PC-9 (cell line): ENCODE measurements at regions not wholly inside any gene's neighbourhood (a gene's known extent, or its start where the extent isn't known, plus 50 kb on each side); places are given as distances from the start of the nearest gene placed in this dataset.

ENCODE experiments used
- BruUV-seq: library from RNA; stranded (reverse); fragments of 400-500 nt; replicated peaks from 2 replicates; lab custom pipeline; 2021; lab: Mats Ljungman, UMichigan
- CTCF ChIA-PET: fragments of 300-600 bp; sonication (Branson Sonifier 250); formaldehyde crosslinking; loops from one replicate; lab custom pipeline; 2022; ENCODE audit warnings: antibody characterized with exemption; lab: Charles Lee
- POLR2A ChIA-PET: fragments of 300-600 bp; sonication (Branson Sonifier 250); formaldehyde crosslinking; loops from one replicate; lab custom pipeline; 2022; ENCODE audit warnings: antibody characterized with exemption; ENCODE audit not compliant: unreplicated experiment; lab: Charles Lee
- DNase-seq, 2 experiments: peaks; one replicate each; pipeline versions ENCODE4 v3.0.0 to v3.0.0-alpha.2; 2015 to 2022; ENCODE audit warnings: mixed read lengths in 1 of 2
- H2AFZ ChIP-seq: fragments of 200-600 bp; sonication (generic); 2 replicates; pipeline ENCODE4 v1.8.1; 2017; ENCODE audit warnings: antibody characterized with exemption
- H3F3A ChIP-seq: fragments of 200-600 bp; sonication (generic); 2 replicates; pipeline ENCODE4 v1.8.1; 2017; ENCODE audit warnings: antibody characterized with exemption, mild to moderate bottlenecking, low read depth; ENCODE audit not compliant: insufficient read depth
- H3K27ac ChIP-seq: fragments of 200-600 bp; sonication (generic); 2 replicates; pipeline ENCODE4 v1.6.1; 2016; ENCODE audit warnings: mixed run types
- H3K27me3 ChIP-seq: fragments of 200-600 bp; sonication (generic); 2 replicates; pipeline ENCODE4 v1.6.1; 2016; ENCODE audit warnings: low read depth, mixed run types; ENCODE audit not compliant: insufficient read depth
- H3K36me3 ChIP-seq: fragments of 200-600 bp; sonication (generic); 2 replicates; pipeline ENCODE4 v1.6.1; 2016; ENCODE audit warnings: low read depth, mixed run types
- H3K4me1 ChIP-seq: fragments of 200-600 bp; sonication (generic); replicated peaks from 2 replicates; pipeline ENCODE4 v1.6.1; 2016; ENCODE audit warnings: mixed run types; ENCODE audit not compliant: insufficient read depth
- H3K4me2 ChIP-seq: fragments of 200-600 bp; sonication (generic); 2 replicates; pipeline ENCODE4 v1.6.1; 2017; ENCODE audit warnings: mixed run types
- H3K4me3 ChIP-seq: fragments of 200-600 bp; sonication (generic); 2 replicates; pipeline ENCODE4 v1.6.1; 2016; ENCODE audit warnings: mixed run types
- H3K79me2 ChIP-seq: fragments of 200-600 bp; sonication (generic); 2 replicates; pipeline ENCODE4 v1.6.1; 2017; ENCODE audit warnings: low read depth, mixed run types
- H3K9me2 ChIP-seq: fragments of 200-600 bp; sonication (generic); 2 replicates; pipeline ENCODE4 v1.8.1; 2017; ENCODE audit warnings: mild to moderate bottlenecking; ENCODE audit not compliant: insufficient read depth
- H3K9me3 ChIP-seq: fragments of 200-600 bp; sonication (generic); 2 replicates; pipeline ENCODE4 v1.8.1; 2016; ENCODE audit warnings: low read depth; ENCODE audit not compliant: insufficient read depth
- H4K20me1 ChIP-seq: fragments of 200-600 bp; sonication (generic); 2 replicates; pipeline ENCODE4 v1.8.1; 2017; ENCODE audit not compliant: insufficient read depth
- EZH2 ChIP-seq: fragments of 200-600 bp; sonication (generic); IDR thresholded peaks from 2 replicates; pipeline ENCODE4 v1.8.0; 2017; ENCODE audit warnings: antibody characterized with exemption, low read depth
- intact Hi-C: fragments of 100-400 bp; cut with micrococcal nuclease; formaldehyde crosslinking; loops from one replicate; pipeline ENCODE4 v1.10.0; 2022; ENCODE audit not compliant: unreplicated experiment
- TF ChIP-seq, protein P1 (sequence below): fragments of 200-600 bp; sonication (generic); conservative IDR thresholded peaks from 2 replicates; pipeline ENCODE4 v1.6.1; 2017; ENCODE audit warnings: mixed run types, antibody characterized with exemption, mild to moderate bottlenecking, moderate library complexity

DNA sequence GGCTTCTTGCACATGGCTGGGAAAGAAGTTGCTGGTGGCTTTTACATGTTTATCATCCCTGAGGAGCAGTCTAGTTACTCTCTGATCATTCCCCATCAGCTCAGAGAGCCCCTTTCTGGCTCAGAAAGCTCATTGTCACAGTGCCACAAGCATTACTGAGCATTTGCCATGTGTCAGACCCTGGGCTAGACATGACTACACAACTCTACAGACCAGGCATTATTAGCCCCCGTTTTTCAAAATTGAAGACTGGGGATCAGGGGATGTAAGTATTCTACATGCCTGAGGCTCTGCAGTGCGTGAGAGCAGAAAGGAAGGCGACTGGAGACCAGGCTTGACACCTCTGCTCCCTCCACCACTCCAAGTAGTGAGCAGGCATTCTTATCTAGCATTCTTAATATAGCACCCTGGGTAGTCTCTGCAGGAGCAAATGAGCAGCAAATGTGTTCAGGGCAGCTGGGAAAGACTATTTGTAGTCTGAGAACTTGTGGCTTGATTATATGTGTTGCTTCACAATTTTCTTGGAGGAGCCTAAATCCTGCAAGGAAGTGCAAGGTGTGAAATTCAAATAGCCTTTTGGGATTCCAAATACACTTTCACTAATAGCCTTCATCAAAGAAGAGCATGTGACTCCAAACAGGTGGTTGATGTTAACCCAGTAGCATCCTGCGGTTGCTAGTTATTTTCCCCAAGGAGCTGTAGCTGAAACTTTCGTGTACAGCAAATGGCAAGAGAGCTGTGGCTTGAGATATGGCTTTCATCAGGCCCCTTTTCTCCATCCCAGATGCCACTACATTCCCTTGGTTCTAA, 143.2 kb downstream of the DDX1 start:
- Histone ChIP-seq H3K79me2 (no peaks in the 10 kb centered on the region), H3K36me3 (no peaks in the 10 kb centered on the region), H2AFZ (no peak overlapping the region), H3K4me1 (peaks cover 4% of the 10 kb centered on the region; the same call in 1 of the 2 replicates), H3K9me3 (no peaks in the 10 kb centered on the region), H3K4me2 (no peak overlapping the region), H3K27ac (no peak overlapping the region), H3K4me3 (no peak overlapping the region), H3F3A (no peaks in the 10 kb centered on the region), H4K20me1 (peaks cover 4% of the 10 kb centered on the region; the same call in 1 of the 2 replicates), H3K9me2 (no peaks in the 10 kb centered on the region), H3K27me3 (peaks cover 92% of the 10 kb centered on the region)
- POLR2A ChIA-PET: no interaction called here
- no TSS peak for BruUV-seq
- CTCF ChIA-PET: no interaction called here
- DNase-seq: peak in 1 of 2 experiments; percentile 25
- TF ChIP-seq, protein P1, sequence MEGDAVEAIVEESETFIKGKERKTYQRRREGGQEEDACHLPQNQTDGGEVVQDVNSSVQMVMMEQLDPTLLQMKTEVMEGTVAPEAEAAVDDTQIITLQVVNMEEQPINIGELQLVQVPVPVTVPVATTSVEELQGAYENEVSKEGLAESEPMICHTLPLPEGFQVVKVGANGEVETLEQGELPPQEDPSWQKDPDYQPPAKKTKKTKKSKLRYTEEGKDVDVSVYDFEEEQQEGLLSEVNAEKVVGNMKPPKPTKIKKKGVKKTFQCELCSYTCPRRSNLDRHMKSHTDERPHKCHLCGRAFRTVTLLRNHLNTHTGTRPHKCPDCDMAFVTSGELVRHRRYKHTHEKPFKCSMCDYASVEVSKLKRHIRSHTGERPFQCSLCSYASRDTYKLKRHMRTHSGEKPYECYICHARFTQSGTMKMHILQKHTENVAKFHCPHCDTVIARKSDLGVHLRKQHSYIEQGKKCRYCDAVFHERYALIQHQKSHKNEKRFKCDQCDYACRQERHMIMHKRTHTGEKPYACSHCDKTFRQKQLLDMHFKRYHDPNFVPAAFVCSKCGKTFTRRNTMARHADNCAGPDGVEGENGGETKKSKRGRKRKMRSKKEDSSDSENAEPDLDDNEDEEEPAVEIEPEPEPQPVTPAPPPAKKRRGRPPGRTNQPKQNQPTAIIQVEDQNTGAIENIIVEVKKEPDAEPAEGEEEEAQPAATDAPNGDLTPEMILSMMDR: no peak
- TF ChIP-seq EZH2: no peak
- intact Hi-C loops: no loop called here

DNA sequence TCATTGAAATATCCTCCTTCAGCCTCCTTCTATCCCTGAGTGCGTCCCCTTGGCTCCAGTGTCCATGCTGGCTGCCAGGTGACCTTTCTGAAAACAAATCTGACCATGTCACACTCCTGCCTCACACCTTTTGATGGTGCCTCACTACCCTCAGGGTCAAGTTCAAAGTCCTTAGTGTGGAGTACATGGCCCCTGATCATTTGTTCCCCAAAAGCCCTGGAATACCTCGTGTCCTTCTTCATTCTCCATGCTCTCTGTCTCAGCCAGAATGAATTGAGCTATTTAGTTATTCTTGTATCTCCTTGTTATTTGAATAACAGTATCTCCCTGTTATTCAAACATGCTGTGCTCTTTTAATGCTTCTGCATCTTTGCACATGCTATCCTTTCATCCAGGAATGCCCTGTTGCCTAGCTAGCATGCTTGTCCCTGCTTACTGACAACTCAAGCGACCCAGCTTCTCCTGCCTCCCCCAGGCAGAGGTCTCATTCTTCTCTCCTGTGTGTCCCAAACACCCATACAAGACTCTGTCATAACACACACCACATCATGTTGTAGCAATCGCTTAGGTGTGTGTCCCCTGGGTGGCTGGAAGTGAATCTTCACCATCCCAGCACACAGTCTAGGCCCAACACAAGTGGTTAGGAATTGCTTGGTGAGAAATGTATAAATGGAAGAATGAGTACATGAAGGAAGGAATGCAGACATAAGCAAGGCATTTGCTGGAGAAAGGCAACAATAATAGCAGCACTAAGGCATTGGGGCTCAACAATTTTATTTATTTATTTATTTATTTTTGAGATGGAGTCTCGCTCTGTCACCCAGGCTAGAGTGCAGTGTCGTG, 144.0 kb downstream of the DDX1 start:
- no peaks in the 10 kb centered on the region for H3K79me2 ChIP-seq
- intact Hi-C loops: no loop called here
- H2AFZ ChIP-seq: no peak overlapping the region
- peaks cover 4% of the 10 kb centered on the region; the same call in 1 of the 2 replicates for H4K20me1 ChIP-seq
- H3F3A ChIP-seq: no peaks in the 10 kb centered on the region
- TF ChIP-seq, protein P1: no peak
- TF ChIP-seq EZH2: no peak
- DNase-seq: no peak
- H3K27me3 ChIP-seq: peaks cover 95% of the 10 kb centered on the region
- no peak overlapping the region for H3K4me2 ChIP-seq
- H3K4me3 ChIP-seq: no peak overlapping the region
- H3K4me1 ChIP-seq: peaks cover 2% of the 10 kb centered on the region; the same call in 1 of the 2 replicates
- POLR2A ChIA-PET: no interaction called here
- H3K9me2 ChIP-seq: no peaks in the 10 kb centered on the region
- no peak overlapping the region for H3K27ac ChIP-seq
- H3K9me3 ChIP-seq: no peaks in the 10 kb centered on the region
- no TSS peak for BruUV-seq
- CTCF ChIA-PET: no interaction called here
- no peaks in the 10 kb centered on the region for H3K36me3 ChIP-seq

DNA sequence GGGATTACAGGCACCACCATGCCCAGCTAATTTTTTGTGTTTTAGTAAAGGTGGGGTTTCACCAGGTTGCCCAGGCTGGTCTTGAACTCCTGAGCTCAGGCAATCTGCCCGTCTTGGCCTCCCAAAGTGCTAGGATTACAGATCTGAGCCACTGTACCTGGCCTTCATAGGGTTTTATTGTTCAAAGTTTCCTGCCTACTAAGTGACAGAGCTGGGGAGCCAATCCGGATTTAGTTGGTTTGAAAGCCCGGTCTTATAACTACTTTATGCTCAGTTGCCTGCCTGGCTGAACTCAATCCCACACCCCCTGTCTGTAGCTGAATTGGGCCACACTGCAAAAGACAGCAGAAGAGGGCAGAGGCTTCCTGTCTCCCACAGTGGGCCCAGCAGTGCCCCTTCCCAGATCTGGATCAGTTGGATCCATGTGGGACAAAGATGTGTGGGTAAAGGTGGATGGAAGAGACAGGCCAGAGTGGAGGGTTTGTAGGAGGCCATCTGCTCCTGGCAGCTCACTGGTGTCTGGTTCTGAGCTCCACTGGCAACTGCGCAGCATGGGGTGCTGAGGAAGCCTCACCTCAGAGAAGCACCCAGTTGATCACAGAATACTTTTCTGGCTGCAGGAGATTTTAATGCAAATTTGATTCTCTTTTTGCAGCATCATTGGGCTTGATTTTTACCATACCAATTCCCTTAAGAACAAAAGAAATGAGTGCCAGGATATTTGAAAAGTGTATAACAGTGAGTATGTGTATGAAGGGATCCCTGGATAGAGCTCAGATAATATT, 144.9 kb downstream of the DDX1 start:
- H3K9me3 ChIP-seq: no peaks in the 10 kb centered on the region
- H3K79me2 ChIP-seq: no peaks in the 10 kb centered on the region
- no peaks in the 10 kb centered on the region; the same call in 1 of the 2 replicates for H3K4me1 ChIP-seq
- peaks cover 86% of the 10 kb centered on the region for H3K27me3 ChIP-seq
- no peak overlapping the region for H3K27ac ChIP-seq
- no peak overlapping the region for H2AFZ ChIP-seq
- BruUV-seq: no TSS peak
- CTCF ChIA-PET: no interaction called here
- H3K36me3 ChIP-seq: no peaks in the 10 kb centered on the region
- DNase-seq: no peak
- POLR2A ChIA-PET: no interaction called here
- TF ChIP-seq, protein P1: no peak
- no peak for TF ChIP-seq EZH2
- intact Hi-C loops: no loop called here
- H3K9me2 ChIP-seq: no peaks in the 10 kb centered on the region
- H3F3A ChIP-seq: no peaks in the 10 kb centered on the region
- no peak overlapping the region for H3K4me3 ChIP-seq
- no peak overlapping the region for H3K4me2 ChIP-seq
- H4K20me1 ChIP-seq: no peaks in the 10 kb centered on the region
